ENCODE measurements at regions not wholly inside any gene's neighbourhood (a gene's known extent, or its start where the extent isn't known, plus 50 kb on each side); places are given as distances from the start of the nearest gene placed in this dataset.

DNA sequence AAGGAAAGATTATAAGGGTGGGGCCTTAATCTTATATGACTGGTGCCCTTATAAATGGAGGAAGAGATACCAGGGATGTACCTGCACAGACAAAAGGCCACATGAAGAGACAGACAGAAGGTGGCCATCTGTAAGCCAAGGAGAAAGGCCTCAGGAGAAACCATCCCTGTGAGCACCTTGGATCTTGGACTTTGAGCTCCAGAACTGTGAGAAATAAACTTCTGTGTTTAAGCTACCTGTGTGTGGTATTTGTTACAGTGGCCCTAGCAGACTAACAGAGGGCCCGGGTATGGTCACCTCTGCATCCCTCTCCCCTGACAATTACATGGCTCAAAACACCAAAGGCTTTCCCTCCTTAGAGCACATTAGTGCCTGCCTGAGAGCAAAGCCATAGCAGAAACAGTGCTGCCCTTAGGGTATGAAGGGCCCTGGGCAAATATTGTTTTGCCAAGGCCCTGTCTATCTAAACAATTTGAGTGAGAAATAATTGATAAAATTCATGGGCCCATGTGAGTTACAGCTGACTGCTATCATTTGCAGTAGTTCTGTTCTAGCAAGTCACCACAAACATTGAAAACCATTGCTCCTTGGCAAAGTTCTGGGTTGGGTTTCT lies 109.3 kb upstream of the MYCN start:
- ATAC-seq (ENCODE audit: poor library complexity), result no peak
- Histone ChIP-seq H3K9me3 (ENCODE audit: control insufficient read depth in 1 of 2, insufficient read depth in 1 of 2, low read length in 2 of 2) (no peaks in the 10 kb centered on the region), H3K4me3 (ENCODE audit: low read length) (no peak overlapping the region), H3K36me3 (ENCODE audit: insufficient read depth, low read length) (no peaks in the 10 kb centered on the region), H3K4me1 (ENCODE audit: insufficient read depth, low read length) (no peaks in the 10 kb centered on the region), H3K27me3 (ENCODE audit: control insufficient read depth in 1 of 2, insufficient read depth in 2 of 2, low read length in 2 of 2) (no peaks in the 10 kb centered on the region), H3K27ac (ENCODE audit: low read depth in 1 of 2, low read length in 2 of 2) (no peak overlapping the region)
- DNase-seq, result no peak
- H3K4me1 Mint-ChIP-seq (ENCODE audit: low read depth), result no peaks in the 10 kb centered on the region
- no peak overlapping the region for H3K4me3 Mint-ChIP-seq
- H3K27ac Mint-ChIP-seq, result no peak overlapping the region
- no peaks in the 10 kb centered on the region for H3K36me3 Mint-ChIP-seq (ENCODE audit: low read depth)
- intact Hi-C loops (cut with DNase I, micrococcal nuclease), result no loop called here
- TF ChIP-seq, protein P1, sequence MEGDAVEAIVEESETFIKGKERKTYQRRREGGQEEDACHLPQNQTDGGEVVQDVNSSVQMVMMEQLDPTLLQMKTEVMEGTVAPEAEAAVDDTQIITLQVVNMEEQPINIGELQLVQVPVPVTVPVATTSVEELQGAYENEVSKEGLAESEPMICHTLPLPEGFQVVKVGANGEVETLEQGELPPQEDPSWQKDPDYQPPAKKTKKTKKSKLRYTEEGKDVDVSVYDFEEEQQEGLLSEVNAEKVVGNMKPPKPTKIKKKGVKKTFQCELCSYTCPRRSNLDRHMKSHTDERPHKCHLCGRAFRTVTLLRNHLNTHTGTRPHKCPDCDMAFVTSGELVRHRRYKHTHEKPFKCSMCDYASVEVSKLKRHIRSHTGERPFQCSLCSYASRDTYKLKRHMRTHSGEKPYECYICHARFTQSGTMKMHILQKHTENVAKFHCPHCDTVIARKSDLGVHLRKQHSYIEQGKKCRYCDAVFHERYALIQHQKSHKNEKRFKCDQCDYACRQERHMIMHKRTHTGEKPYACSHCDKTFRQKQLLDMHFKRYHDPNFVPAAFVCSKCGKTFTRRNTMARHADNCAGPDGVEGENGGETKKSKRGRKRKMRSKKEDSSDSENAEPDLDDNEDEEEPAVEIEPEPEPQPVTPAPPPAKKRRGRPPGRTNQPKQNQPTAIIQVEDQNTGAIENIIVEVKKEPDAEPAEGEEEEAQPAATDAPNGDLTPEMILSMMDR (IDR thresholded peaks at IDR 0.05), result no peak
- peaks cover 8% of the 10 kb centered on the region for H3K27me3 Mint-ChIP-seq
- POLR2A ChIA-PET, result no interaction called here
- no peaks in the 10 kb centered on the region for H3K9me3 Mint-ChIP-seq
- CTCF ChIA-PET, result no interaction called here

DNA sequence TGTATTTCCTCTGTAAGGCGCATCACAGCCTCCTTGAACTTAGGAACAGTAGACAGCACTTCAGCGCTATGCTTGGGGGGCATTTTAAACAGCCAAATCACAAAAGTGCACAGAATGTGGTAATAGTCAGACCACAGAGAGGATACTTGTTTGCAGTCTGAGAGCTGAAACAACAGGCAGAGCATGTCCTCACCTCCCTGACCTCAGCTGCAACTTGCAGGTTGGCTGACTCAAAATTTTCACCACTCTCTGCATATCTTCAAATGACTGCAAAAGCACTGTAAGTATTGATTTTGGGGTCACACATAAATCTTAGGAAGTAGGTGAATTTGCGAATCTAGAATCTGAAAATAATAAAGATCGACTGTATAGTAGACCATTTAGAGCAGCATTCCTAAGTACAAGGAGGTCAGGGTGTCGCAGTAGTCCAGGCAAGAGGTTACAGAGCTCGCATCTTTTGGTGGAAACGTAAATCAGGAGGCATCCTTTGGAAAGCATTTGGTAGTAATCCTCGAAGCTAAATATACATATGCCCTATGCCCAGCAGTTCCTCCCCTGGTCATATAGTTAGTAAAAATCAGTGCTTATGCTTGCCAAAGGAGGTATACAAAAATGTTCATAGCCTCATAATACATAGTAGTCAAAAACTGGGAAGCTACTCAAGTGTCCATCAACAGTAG lies 108.2 kb upstream of the MYCN start:
- DNase-seq (no peak), ATAC-seq (ENCODE audit: poor library complexity) (no peak)
- H3K27ac ChIP-seq (ENCODE audit: low read depth in 1 of 2, low read length in 2 of 2), result no peak overlapping the region
- POLR2A ChIA-PET, result no interaction called here
- no peaks in the 10 kb centered on the region for H3K4me1 Mint-ChIP-seq (ENCODE audit: low read depth)
- H3K27me3 Mint-ChIP-seq, result peaks cover 8% of the 10 kb centered on the region
- no peak overlapping the region for H3K4me3 ChIP-seq (ENCODE audit: low read length)
- H3K9me3 ChIP-seq (ENCODE audit: control insufficient read depth in 1 of 2, insufficient read depth in 1 of 2, low read length in 2 of 2), result no peaks in the 10 kb centered on the region
- intact Hi-C loops (cut with DNase I, micrococcal nuclease), result no loop called here
- CTCF ChIA-PET, result no interaction called here
- H3K36me3 Mint-ChIP-seq (ENCODE audit: low read depth), result no peaks in the 10 kb centered on the region
- no peaks in the 10 kb centered on the region for H3K9me3 Mint-ChIP-seq
- H3K4me3 Mint-ChIP-seq, result no peak overlapping the region
- no peaks in the 10 kb centered on the region for H3K36me3 ChIP-seq (ENCODE audit: insufficient read depth, low read length)
- TF ChIP-seq, protein P1 (IDR thresholded peaks at IDR 0.05), result no peak
- H3K4me1 ChIP-seq (ENCODE audit: insufficient read depth, low read length), result no peaks in the 10 kb centered on the region
- H3K27ac Mint-ChIP-seq, result no peak overlapping the region
- no peaks in the 10 kb centered on the region for H3K27me3 ChIP-seq (ENCODE audit: control insufficient read depth in 1 of 2, insufficient read depth in 2 of 2, low read length in 2 of 2)

DNA sequence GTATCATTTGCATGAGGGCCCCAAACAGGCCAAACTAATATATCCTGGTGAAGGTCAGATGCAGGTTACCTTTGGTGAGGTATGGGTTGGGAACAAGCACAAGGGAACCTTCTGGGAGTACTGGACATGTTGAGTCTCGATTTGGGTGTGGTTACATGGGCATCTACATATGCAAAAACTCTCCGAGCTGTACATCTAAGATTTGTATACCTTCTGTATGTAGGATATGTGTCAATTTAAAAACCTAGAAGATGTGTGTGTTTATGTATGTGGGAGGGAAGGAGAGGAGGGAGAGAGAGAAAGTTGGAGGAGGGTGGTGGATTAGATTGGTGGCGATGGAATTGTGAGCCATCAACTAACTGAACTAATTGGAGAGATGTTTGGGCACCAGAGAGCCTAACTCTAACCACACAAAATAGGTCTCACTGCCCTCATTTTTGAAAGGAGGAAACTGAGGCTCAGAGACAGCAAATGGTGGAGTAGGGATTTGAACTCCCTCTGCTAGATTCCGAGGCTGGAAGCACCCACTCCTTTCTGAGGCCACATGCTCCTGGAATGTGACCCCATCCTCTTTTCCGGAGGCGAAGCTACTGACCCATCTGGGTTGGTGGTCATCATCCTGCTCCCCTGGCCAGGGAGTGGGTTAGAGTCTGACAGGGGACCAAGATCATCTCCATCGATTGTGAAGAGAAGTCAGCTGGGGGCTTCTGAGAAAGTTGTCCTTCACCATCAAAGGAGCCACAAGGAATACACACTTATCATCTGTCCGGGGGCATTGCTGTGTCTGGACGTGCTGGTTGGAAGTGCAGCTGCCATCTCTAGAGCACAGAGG lies 107.3 kb upstream of the MYCN start:
- H3K27me3 Mint-ChIP-seq, result peaks cover 8% of the 10 kb centered on the region
- Histone ChIP-seq H3K36me3 (ENCODE audit: insufficient read depth, low read length) (no peaks in the 10 kb centered on the region), H3K27ac (ENCODE audit: low read depth in 1 of 2, low read length in 2 of 2) (no peak overlapping the region), H3K27me3 (ENCODE audit: control insufficient read depth in 1 of 2, insufficient read depth in 2 of 2, low read length in 2 of 2) (no peaks in the 10 kb centered on the region), H3K4me3 (ENCODE audit: low read length) (no peak overlapping the region), H3K9me3 (ENCODE audit: control insufficient read depth in 1 of 2, insufficient read depth in 1 of 2, low read length in 2 of 2) (peaks cover 0 to 3% of the 10 kb centered on the region in 2 experiments), H3K4me1 (ENCODE audit: insufficient read depth, low read length) (no peaks in the 10 kb centered on the region)
- TF ChIP-seq, protein P1 (IDR thresholded peaks at IDR 0.05), result no peak
- no peak overlapping the region for H3K27ac Mint-ChIP-seq
- ChIA-PET POLR2A (no interaction called here), CTCF (no interaction called here)
- H3K4me1 Mint-ChIP-seq (ENCODE audit: low read depth), result no peaks in the 10 kb centered on the region
- no peaks in the 10 kb centered on the region for H3K9me3 Mint-ChIP-seq
- intact Hi-C loops (cut with DNase I, micrococcal nuclease), result no loop called here
- no peak for DNase-seq
- H3K36me3 Mint-ChIP-seq (ENCODE audit: low read depth), result no peaks in the 10 kb centered on the region
- ATAC-seq (ENCODE audit: poor library complexity), result no peak
- H3K4me3 Mint-ChIP-seq, result no peak overlapping the region
